GM10266 (cell line): ENCODE measurements at regions not wholly inside any gene's neighbourhood (a gene's known extent, or its start where the extent isn't known, plus 50 kb on each side); places are given as distances from the start of the nearest gene placed in this dataset.

Experiments used
- DNase-seq: peaks from one replicate; pipeline ENCODE4 v3.0.0; 2012; ENCODE audit errors: extremely low spot score
- TF ChIP-seq, protein P1 (sequence below): IDR thresholded peaks from 2 replicates; pipeline ENCODE4 v1.5.1; 2012; ENCODE audit warnings: mild to moderate bottlenecking, low read depth; ENCODE audit not compliant: control insufficient read depth, insufficient read depth; ENCODE audit errors: missing control alignments

DNA sequence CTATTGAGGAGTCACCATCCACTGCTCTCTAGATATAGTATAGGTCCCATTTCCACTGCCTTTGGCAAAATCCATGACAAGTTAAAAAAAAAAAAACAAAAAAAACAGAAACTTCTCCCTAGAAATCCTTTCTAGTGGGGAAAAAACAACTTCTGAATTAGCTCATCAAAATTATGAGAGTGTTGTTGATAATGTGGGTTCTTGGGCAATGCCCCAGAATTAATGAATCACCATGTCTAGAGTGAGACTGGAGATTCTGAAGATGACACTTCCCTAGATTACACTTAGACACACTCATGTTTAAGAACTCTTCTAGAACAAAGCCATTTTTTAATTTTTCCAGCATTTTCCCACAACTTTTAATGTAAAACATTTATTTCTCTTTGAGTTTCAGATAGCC lies 728.0 kb upstream of the C9orf72 start:
- no peak for DNase-seq
- TF ChIP-seq, protein P1, sequence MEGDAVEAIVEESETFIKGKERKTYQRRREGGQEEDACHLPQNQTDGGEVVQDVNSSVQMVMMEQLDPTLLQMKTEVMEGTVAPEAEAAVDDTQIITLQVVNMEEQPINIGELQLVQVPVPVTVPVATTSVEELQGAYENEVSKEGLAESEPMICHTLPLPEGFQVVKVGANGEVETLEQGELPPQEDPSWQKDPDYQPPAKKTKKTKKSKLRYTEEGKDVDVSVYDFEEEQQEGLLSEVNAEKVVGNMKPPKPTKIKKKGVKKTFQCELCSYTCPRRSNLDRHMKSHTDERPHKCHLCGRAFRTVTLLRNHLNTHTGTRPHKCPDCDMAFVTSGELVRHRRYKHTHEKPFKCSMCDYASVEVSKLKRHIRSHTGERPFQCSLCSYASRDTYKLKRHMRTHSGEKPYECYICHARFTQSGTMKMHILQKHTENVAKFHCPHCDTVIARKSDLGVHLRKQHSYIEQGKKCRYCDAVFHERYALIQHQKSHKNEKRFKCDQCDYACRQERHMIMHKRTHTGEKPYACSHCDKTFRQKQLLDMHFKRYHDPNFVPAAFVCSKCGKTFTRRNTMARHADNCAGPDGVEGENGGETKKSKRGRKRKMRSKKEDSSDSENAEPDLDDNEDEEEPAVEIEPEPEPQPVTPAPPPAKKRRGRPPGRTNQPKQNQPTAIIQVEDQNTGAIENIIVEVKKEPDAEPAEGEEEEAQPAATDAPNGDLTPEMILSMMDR = no peak

- no peak for DNase-seq
- TF ChIP-seq, protein P1 = no peak
These were observed 744.5 kb upstream of the C9orf72 start for GRCh38 chr9:28317745-28318144.

- DNase-seq = no peak
- TF ChIP-seq, protein P1 = no peak
These were observed 745.2 kb upstream of the C9orf72 start for GRCh38 chr9:28318515-28318914.

DNA sequence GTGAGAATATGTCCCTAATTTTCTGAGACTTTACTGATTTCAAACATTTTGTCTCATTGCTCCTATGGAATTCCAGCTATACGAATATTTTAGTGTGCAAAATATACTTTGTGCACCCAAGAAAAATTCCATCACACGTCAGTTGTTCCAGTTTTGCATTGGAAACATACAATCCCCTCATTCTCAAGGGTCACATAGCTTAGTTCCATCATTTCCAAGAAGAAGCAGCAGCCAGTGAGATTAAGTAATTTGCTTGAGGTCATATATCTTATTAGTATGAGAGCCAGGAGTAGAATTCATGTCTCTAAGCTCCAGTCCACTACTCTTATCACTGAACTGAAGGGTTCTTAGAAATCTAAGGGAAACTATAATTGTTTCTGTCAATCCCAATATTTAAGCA lies 746.7 kb upstream of the C9orf72 start:
- DNase-seq = no peak
- TF ChIP-seq, protein P1 = no peak

DNA sequence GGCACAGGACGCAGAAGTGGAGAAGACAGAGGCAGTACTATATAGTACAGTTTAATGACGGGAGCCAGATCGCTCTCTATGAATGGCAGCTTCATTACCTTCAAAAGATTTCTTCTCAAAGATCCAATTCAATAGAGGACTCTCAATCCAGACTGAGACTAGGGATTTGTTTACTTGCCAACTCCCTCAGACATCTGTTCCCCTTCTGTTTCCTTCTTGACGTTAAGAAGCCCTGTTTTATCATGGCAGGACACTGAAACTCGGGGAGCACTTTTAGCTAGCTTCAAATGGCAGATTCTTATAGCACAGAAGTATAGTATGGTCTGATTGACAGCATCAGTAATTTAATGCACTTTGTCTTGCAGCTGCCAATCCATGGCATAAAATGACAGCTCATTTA lies 747.3 kb upstream of the C9orf72 start:
- no peak for DNase-seq
- TF ChIP-seq, protein P1 = no peak

DNA sequence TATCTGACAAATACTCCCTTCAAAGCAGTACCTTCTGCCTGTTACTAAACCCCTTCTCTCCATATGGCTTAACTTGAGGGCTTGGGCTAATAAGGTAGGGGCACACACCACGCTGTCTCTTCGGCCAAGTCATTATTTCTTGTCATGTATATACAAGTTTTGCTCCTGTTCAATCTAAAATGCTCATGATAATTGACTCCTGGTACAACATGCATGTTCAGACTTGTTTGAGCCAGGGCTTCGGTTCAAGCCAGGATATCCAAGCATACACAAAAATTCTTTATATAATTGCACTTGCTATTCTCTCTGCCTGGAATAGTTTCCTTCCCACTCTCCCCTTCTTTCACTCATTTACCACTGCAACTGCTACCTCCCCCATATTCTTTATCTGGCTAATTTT lies 756.0 kb upstream of the C9orf72 start:
- no peak for DNase-seq
- TF ChIP-seq, protein P1 = no peak

GRCh38 chr9:28332648-28333047 lies 759.4 kb upstream of the C9orf72 start:
- TF ChIP-seq, protein P1 = no peak
- no peak for DNase-seq
